ENCODE measurements at regions not wholly inside any gene's neighbourhood (a gene's known extent, or its start where the extent isn't known, plus 50 kb on each side); places are given as distances from the start of the nearest gene placed in this dataset.

DNA sequence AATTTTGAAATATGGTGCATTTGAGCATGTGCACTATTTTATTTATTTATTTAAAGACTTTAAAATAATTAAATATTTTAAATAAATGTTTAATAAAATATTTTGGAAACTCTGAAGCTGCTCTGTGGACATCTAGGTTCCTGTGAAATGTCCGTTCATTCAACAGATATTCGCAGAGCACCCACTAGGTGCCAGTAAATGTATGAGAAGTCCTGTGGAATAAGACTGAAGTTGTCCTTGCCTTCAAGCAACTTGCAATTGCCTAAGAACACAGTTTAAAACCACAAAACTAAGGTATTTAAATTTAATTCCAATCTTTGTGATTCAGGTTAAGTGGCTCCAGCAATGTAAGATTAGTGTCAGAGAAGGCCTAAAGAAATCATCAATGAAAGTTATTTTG, 306.7 kb downstream of the GBA3 start:
- ATAC-seq (ENCODE audit: low read depth) (no peak), DNase-seq (no peak)
- Histone ChIP-seq H3K4me3 (ENCODE audit: control extremely low read depth in 1 of 5, extremely low read depth in 1 of 5, insufficient read depth in 1 of 5, low read depth in 2 of 5, low read length in 4 of 5) (no peak overlapping the region), H3K9ac (ENCODE audit: low read length) (no peak overlapping the region), H2AFZ (ENCODE audit: insufficient read depth, low read depth, low read length, poor library complexity, severe bottlenecking) (no peak overlapping the region), H3K4me2 (replicated peaks; ENCODE audit: low read depth, low read length, poor library complexity, severe bottlenecking) (no peak overlapping the region), H3K79me2 (ENCODE audit: control insufficient read depth, insufficient read depth, low read length) (no peaks in the 10 kb centered on the region), H3K4me1 (ENCODE audit: control insufficient read depth in 2 of 2, insufficient read depth in 2 of 2, low read length in 2 of 2) (no peaks in the 10 kb centered on the region), H4K20me1 (ENCODE audit: control insufficient read depth, insufficient read depth, low read length, poor library complexity, severe bottlenecking) (no peaks in the 10 kb centered on the region), H3K9me3 (ENCODE audit: control extremely low read depth in 1 of 3, control insufficient read depth in 2 of 3, insufficient read depth in 1 of 3, low read length in 2 of 3) (no peaks in the 10 kb centered on the region), H3K27me3 (replicated peaks in 1 of 4; ENCODE audit: control extremely low read depth in 1 of 4, control insufficient read depth in 3 of 4, insufficient read depth in 4 of 4, low read length in 3 of 4) (no peaks in the 10 kb centered on the region), H3K27ac (ENCODE audit: low read length in 2 of 2) (no peak overlapping the region), H3K36me3 (replicated peaks in 1 of 2; ENCODE audit: control extremely low read depth in 1 of 2, control insufficient read depth in 1 of 2, extremely low read depth in 1 of 2, insufficient read depth in 2 of 2, low read length in 1 of 2) (no peaks in the 10 kb centered on the region)
- no CpG with 5 or more reads among the region's 2 CpGs for WGBS (ENCODE audit: insufficient coverage)
- H3K27me3 Mint-ChIP-seq = no peaks in the 10 kb centered on the region
- H3K4me3 Mint-ChIP-seq = no peak overlapping the region
- intact Hi-C loops (cut with micrococcal nuclease) = no loop called here
- H3K27ac Mint-ChIP-seq = no peak overlapping the region
- POLR2A ChIA-PET = no interaction called here
- H3K4me1 Mint-ChIP-seq = no peaks in the 10 kb centered on the region
- peaks cover 8% of the 10 kb centered on the region for H3K9me3 Mint-ChIP-seq (ENCODE audit: insufficient read depth)
- CTCF ChIA-PET = no interaction called here
- TF ChIP-seq EZH2 (IDR thresholded peaks at IDR 0.05; ENCODE audit: borderline replicate concordance, insufficient read depth, low read depth, low read length, poor library complexity, severe bottlenecking) (no peak), CTCF (IDR thresholded peaks at IDR 0.05) (no peak)

DNA sequence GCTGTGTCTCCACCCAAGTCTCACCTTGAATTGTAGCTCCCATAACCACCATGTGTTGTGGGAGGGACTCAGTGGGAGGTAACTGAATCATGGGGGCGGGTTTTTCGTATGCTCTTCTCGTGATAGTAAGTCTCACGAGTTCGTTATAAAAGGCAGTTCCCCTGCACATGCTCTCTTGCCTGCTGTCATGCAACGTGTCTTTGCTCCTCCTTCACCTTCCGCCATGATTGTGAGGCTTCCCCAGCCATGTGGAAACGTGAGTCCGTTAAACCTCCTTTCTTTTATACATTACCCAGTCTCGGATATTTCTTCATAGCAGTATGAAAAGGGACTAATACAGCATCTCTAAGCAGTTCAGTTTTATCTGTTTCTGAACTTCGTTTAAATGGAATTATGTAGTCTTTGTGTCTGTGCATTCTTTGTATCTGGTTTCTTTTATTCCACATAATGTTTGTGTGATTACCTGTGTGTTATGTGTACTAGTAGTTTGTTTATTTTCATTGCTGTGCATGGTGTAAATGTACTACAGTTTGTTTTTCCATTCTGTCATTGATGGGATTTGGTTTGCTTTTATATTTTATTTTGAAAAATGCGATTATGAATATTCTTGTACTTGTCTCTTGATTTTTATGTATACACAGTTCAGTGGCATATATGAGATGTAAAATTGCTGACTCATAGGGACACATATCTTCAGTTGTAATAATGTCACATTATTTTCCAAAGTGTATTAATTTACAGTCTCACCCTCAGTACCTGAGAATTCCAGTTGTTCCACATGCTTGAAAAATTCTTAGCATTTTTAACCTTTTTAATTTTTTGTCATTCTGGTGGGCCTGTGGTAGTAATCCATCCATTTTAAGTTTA, 304.9 kb downstream of the GBA3 start:
- Histone ChIP-seq H3K36me3 (replicated peaks in 1 of 2; ENCODE audit: control extremely low read depth in 1 of 2, control insufficient read depth in 1 of 2, extremely low read depth in 1 of 2, insufficient read depth in 2 of 2, low read length in 1 of 2) (no peaks in the 10 kb centered on the region), H3K4me3 (ENCODE audit: control extremely low read depth in 1 of 5, extremely low read depth in 1 of 5, insufficient read depth in 1 of 5, low read depth in 2 of 5, low read length in 4 of 5) (no peak overlapping the region), H4K20me1 (ENCODE audit: control insufficient read depth, insufficient read depth, low read length, poor library complexity, severe bottlenecking) (no peaks in the 10 kb centered on the region), H3K9me3 (ENCODE audit: control extremely low read depth in 1 of 3, control insufficient read depth in 2 of 3, insufficient read depth in 1 of 3, low read length in 2 of 3) (no peaks in the 10 kb centered on the region), H3K9ac (ENCODE audit: low read length) (no peak overlapping the region), H3K27me3 (replicated peaks in 1 of 4; ENCODE audit: control extremely low read depth in 1 of 4, control insufficient read depth in 3 of 4, insufficient read depth in 4 of 4, low read length in 3 of 4) (no peaks in the 10 kb centered on the region), H3K4me2 (replicated peaks; ENCODE audit: low read depth, low read length, poor library complexity, severe bottlenecking) (no peak overlapping the region), H3K79me2 (ENCODE audit: control insufficient read depth, insufficient read depth, low read length) (no peaks in the 10 kb centered on the region), H2AFZ (ENCODE audit: insufficient read depth, low read depth, low read length, poor library complexity, severe bottlenecking) (no peak overlapping the region), H3K4me1 (ENCODE audit: control insufficient read depth in 2 of 2, insufficient read depth in 2 of 2, low read length in 2 of 2) (no peaks in the 10 kb centered on the region), H3K27ac (ENCODE audit: low read length in 2 of 2) (no peak overlapping the region)
- WGBS (ENCODE audit: insufficient coverage) = 100% methylated on average over 2 of the region's 12 CpGs
- ChIA-PET CTCF (no interaction called here), POLR2A (no interaction called here)
- H3K27me3 Mint-ChIP-seq = no peaks in the 10 kb centered on the region
- peaks cover 8% of the 10 kb centered on the region for H3K9me3 Mint-ChIP-seq (ENCODE audit: insufficient read depth)
- TF ChIP-seq EZH2 (IDR thresholded peaks at IDR 0.05; ENCODE audit: borderline replicate concordance, insufficient read depth, low read depth, low read length, poor library complexity, severe bottlenecking) = no peak
- TF ChIP-seq CTCF (IDR thresholded peaks at IDR 0.05) = no peak
- H3K27ac Mint-ChIP-seq = no peak overlapping the region
- intact Hi-C loops (cut with micrococcal nuclease) = no loop called here
- H3K4me1 Mint-ChIP-seq = no peaks in the 10 kb centered on the region
- H3K4me3 Mint-ChIP-seq = no peak overlapping the region
- no peak for DNase-seq
- ATAC-seq (ENCODE audit: low read depth) = no peak
